Testis (tissue), 2 donors: ENCODE measurements at regions not wholly inside any gene's neighbourhood (a gene's known extent, or its start where the extent isn't known, plus 50 kb on each side); places are given as distances from the start of the nearest gene placed in this dataset.

Experiments
- DNase-seq: peaks from one replicate; pipeline ENCODE4 v3.0.0-alpha.2; 2019
- H3K27ac ChIP-seq, 2 donors: fragments of 200-600 bp; sonication (generic); one replicate each; pipeline ENCODE4 v1.5.1; 2019
- H3K27me3 ChIP-seq: fragments of 200-600 bp; sonication (generic); one replicate; pipeline ENCODE4 v1.5.1; 2019
- H3K36me3 ChIP-seq: fragments of 200-600 bp; sonication (generic); one replicate; pipeline ENCODE4 v1.5.1; 2017; ENCODE audit warnings: low read depth; ENCODE audit errors: missing control alignments
- H3K4me1 ChIP-seq: fragments of 200-600 bp; sonication (generic); one replicate; pipeline ENCODE4 v1.5.1; 2019
- H3K4me3 ChIP-seq, 2 donors: fragments of 200-600 bp; sonication (generic); one replicate each; pipeline ENCODE4 v1.5.1; 2017 to 2019
- H3K9me3 ChIP-seq: fragments of 200-600 bp; sonication (generic); one replicate; pipeline ENCODE4 v1.5.1; 2017
- POLR2A ChIP-seq: fragments of 450-650 bp; IDR thresholded peaks from one replicate; pipeline ENCODE4 v1.6.1; 2017; ENCODE audit warnings: antibody characterized with exemption, mild to moderate bottlenecking, moderate library complexity
- WGBS, 2 donors: methylation state at CpG; one replicate each; pipeline ENCODE4 v1.1.5; 2018; 5-methylcytosine and 5-hydroxymethylcytosine counted together
- intact Hi-C: fragments of 100-400 bp; cut with DNase I; formaldehyde crosslinking; loops from one replicate; pipeline ENCODE4 v1.15.1; 2023; ENCODE audit warnings: low total_unique reads
- TF ChIP-seq, protein P1 (sequence below), 3 experiments: fragments of 450-650 bp in 2 of 3; fragments of 200-600 bp in 1 of 3; sonication (generic) in 1 of 3; IDR thresholded peaks; one replicate each; pipeline ENCODE4 v1.5.1; 2016 to 2019; ENCODE audit warnings: antibody characterized with exemption in 3 of 3, mild to moderate bottlenecking in 2 of 3, moderate library complexity in 1 of 3

GRCh38 chr1:118325550-118326225, 140.7 kb upstream of the SPAG17 start:
- Histone ChIP-seq H3K4me3 (no peak overlapping the region), H3K27me3 (no peaks in the 10 kb centered on the region), H3K36me3 (no peaks in the 10 kb centered on the region), H3K4me1 (no peaks in the 10 kb centered on the region), H3K27ac (no peak overlapping the region), H3K9me3 (no peaks in the 10 kb centered on the region)
- intact Hi-C loops, result no loop called here
- TF ChIP-seq, protein P1, sequence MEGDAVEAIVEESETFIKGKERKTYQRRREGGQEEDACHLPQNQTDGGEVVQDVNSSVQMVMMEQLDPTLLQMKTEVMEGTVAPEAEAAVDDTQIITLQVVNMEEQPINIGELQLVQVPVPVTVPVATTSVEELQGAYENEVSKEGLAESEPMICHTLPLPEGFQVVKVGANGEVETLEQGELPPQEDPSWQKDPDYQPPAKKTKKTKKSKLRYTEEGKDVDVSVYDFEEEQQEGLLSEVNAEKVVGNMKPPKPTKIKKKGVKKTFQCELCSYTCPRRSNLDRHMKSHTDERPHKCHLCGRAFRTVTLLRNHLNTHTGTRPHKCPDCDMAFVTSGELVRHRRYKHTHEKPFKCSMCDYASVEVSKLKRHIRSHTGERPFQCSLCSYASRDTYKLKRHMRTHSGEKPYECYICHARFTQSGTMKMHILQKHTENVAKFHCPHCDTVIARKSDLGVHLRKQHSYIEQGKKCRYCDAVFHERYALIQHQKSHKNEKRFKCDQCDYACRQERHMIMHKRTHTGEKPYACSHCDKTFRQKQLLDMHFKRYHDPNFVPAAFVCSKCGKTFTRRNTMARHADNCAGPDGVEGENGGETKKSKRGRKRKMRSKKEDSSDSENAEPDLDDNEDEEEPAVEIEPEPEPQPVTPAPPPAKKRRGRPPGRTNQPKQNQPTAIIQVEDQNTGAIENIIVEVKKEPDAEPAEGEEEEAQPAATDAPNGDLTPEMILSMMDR (IDR thresholded peaks at IDR 0.05), result no peak
- no peak for TF ChIP-seq POLR2A
- no peak for DNase-seq

- intact Hi-C loops, result no loop called here
- no peaks in the 10 kb centered on the region for H3K4me1 ChIP-seq
- TF ChIP-seq POLR2A, result no peak
- TF ChIP-seq, protein P1 (IDR thresholded peaks at IDR 0.05), result no peak
- no peak overlapping the region for H3K27ac ChIP-seq
- H3K27me3 ChIP-seq, result no peaks in the 10 kb centered on the region
- no peak for DNase-seq
- H3K9me3 ChIP-seq, result no peaks in the 10 kb centered on the region
- WGBS, 2 donors, result 0% methylated on average over 1 of the region's 1 CpG
- H3K36me3 ChIP-seq, result no peaks in the 10 kb centered on the region
- H3K4me3 ChIP-seq, result no peak overlapping the region
Observed at GRCh38 chr1:118323246-118323645, 138.2 kb upstream of the SPAG17 start.

DNA sequence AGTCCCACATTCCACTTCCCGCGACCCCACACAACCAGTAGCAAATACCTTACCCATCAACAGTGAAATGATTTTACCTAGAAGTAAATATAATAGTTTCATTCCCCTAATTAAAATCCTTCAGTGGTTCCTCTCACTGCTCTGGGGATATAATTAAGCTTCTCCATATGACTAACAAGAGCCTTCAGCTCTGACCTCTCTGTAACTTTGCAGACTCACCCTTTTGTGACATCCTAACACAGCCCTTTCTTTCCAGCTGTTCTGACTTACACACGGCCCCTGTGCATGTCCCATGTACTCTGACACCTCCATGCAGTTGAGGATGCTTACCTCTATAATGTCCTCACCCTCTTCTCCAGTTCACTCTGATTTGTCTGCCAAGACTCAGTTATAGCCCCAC, 137.3 kb upstream of the SPAG17 start:
- Histone ChIP-seq H3K4me1 (no peaks in the 10 kb centered on the region), H3K27me3 (no peaks in the 10 kb centered on the region), H3K36me3 (no peaks in the 10 kb centered on the region), H3K4me3 (no peak overlapping the region), H3K9me3 (no peaks in the 10 kb centered on the region), H3K27ac (no peak overlapping the region)
- TF ChIP-seq POLR2A, result no peak
- TF ChIP-seq, protein P1 (IDR thresholded peaks at IDR 0.05), result no peak
- intact Hi-C loops, result no loop called here
- WGBS, 2 donors, result 25 to 27% methylated on average over 3 of the region's 3 CpGs
- no peak for DNase-seq

DNA sequence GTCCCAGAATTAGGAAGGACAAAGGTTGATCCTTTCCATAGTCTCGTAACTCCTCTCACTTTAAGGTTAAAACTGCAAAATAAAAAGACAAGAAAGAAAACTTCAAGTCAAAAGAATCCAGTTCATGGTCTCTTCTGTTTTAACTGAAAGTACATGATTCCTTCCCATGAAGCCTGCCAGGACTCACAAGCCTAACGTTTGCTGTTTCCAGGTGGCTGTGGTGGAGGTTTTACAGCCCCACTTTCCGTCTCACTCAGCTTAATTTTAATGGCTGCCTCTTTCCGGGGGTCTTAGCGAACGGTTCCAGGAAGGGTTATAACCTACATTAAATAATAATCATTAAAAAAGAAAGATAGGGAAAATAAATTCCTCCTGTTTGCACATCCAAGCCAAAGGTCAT, 136.8 kb upstream of the SPAG17 start:
- no peak overlapping the region for H3K4me3 ChIP-seq
- H3K27me3 ChIP-seq, result no peaks in the 10 kb centered on the region
- H3K9me3 ChIP-seq, result no peaks in the 10 kb centered on the region
- intact Hi-C loops, result no loop called here
- TF ChIP-seq POLR2A, result no peak
- TF ChIP-seq, protein P1 (IDR thresholded peaks at IDR 0.05), result no peak
- WGBS, 2 donors, result 27 to 29% methylated on average over 6 of the region's 6 CpGs
- H3K4me1 ChIP-seq, result no peaks in the 10 kb centered on the region
- no peak for DNase-seq
- H3K36me3 ChIP-seq, result no peaks in the 10 kb centered on the region
- no peak overlapping the region for H3K27ac ChIP-seq
